Endothelial cell (in vitro differentiated cells): ENCODE measurements at regions not wholly inside any gene's neighbourhood (a gene's known extent, or its start where the extent isn't known, plus 50 kb on each side); places are given as distances from the start of the nearest gene placed in this dataset.

Source experiments
- DNase-seq: peaks from one replicate; pipeline ENCODE4 v3.0.0; 2021; ENCODE audit warnings: low spot score
- H3K27ac Mint-ChIP-seq: one replicate; pipeline ENCODE4 v1.8.0; 2021; ENCODE audit warnings: mixed read lengths, inconsistent platforms; ENCODE audit not compliant: unreplicated experiment
- H3K27me3 Mint-ChIP-seq: one replicate; pipeline ENCODE4 v1.8.0; 2021; ENCODE audit warnings: mild to moderate bottlenecking, moderate library complexity, mixed read lengths, inconsistent platforms; ENCODE audit not compliant: unreplicated experiment
- H3K36me3 Mint-ChIP-seq: one replicate; pipeline ENCODE4 v1.8.0; 2021; ENCODE audit warnings: mild to moderate bottlenecking, low read depth, mixed read lengths, inconsistent platforms; ENCODE audit not compliant: unreplicated experiment
- H3K4me1 Mint-ChIP-seq: one replicate; pipeline ENCODE4 v1.8.0; 2021; ENCODE audit warnings: mild to moderate bottlenecking, mixed read lengths, inconsistent platforms; ENCODE audit not compliant: unreplicated experiment
- H3K4me3 Mint-ChIP-seq: one replicate; pipeline ENCODE4 v1.8.0; 2021; ENCODE audit warnings: mild to moderate bottlenecking, mixed read lengths, inconsistent platforms; ENCODE audit not compliant: unreplicated experiment
- H3K9me3 Mint-ChIP-seq: one replicate; pipeline ENCODE4 v1.8.0; 2021; ENCODE audit warnings: mixed read lengths, inconsistent platforms; ENCODE audit not compliant: unreplicated experiment
- TF ChIP-seq, protein P1 (sequence below): fragments of 200-600 bp; sonication (generic); IDR thresholded peaks from one replicate; pipeline ENCODE4 v1.5.0; 2021; ENCODE audit warnings: antibody characterized with exemption; ENCODE audit not compliant: unreplicated experiment

DNA sequence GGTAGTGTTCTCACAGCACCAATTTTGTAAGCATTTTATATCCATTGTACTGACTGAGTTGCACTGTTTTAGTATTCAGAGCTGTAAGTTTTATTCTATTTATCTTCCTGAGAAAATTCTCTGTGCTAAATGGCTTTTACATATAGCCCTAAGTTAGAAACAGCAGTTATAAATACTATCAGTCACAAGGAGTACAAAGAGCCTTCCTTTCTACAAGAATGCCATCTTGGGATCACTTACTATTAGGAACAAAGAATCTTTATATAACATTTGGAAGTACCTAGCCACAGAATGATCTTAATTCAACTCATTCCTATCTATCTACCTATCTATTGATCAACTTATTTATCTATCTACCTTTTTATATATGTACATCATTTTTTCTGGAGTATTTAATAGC is 423.9 kb upstream of the RGS18 start:
- Mint-ChIP-seq H3K4me3 (no peak overlapping the region), H3K36me3 (no peaks in the 10 kb centered on the region), H3K27ac (no peak overlapping the region), H3K9me3 (no peaks in the 10 kb centered on the region), H3K4me1 (no peaks in the 10 kb centered on the region), H3K27me3 (peaks cover 8% of the 10 kb centered on the region)
- TF ChIP-seq, protein P1, sequence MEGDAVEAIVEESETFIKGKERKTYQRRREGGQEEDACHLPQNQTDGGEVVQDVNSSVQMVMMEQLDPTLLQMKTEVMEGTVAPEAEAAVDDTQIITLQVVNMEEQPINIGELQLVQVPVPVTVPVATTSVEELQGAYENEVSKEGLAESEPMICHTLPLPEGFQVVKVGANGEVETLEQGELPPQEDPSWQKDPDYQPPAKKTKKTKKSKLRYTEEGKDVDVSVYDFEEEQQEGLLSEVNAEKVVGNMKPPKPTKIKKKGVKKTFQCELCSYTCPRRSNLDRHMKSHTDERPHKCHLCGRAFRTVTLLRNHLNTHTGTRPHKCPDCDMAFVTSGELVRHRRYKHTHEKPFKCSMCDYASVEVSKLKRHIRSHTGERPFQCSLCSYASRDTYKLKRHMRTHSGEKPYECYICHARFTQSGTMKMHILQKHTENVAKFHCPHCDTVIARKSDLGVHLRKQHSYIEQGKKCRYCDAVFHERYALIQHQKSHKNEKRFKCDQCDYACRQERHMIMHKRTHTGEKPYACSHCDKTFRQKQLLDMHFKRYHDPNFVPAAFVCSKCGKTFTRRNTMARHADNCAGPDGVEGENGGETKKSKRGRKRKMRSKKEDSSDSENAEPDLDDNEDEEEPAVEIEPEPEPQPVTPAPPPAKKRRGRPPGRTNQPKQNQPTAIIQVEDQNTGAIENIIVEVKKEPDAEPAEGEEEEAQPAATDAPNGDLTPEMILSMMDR, result no peak
- DNase-seq, result no peak

DNA sequence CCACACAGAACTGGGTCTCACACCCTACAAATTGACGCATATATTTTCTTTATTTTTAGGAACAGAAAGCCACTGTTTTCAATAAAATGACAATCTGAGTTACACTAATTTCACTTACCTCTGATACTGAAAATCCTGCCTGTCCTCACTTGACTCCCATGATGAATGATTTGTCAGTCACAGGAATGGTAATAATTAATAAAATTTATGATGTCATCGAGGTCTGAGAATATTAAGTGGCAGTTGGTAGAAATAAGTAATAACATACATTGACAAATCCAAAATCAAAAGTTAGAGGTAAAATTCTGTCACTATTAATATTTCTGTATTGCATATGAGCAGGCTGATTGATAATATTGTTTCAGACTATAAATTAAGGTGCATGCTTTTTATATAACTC is 418.7 kb upstream of the RGS18 start:
- DNase-seq, result no peak
- no peaks in the 10 kb centered on the region for H3K36me3 Mint-ChIP-seq
- no peaks in the 10 kb centered on the region for H3K9me3 Mint-ChIP-seq
- H3K4me3 Mint-ChIP-seq, result no peak overlapping the region
- H3K27ac Mint-ChIP-seq, result no peak overlapping the region
- TF ChIP-seq, protein P1, result no peak
- peaks cover 5% of the 10 kb centered on the region for H3K4me1 Mint-ChIP-seq
- H3K27me3 Mint-ChIP-seq, result no peaks in the 10 kb centered on the region

DNA sequence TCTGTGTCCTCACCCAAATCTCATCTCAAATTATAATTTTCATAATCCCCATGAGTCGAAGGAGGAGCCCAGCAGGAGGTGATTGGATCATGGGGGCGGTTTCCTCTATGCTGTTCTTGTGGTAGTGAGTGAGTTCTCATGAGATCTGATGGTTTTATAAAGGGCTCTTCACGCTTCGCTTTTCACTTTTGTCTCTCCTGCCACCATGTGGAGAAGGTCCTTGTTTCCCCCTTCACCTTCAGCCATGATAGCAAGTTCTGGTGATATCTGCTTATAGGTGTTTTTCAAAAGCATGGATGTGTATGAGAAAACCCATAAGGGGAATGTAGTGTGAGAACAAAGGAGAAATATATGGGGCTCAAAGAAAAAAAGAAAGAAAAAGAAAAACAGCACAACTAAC is 405.9 kb upstream of the RGS18 start:
- H3K27me3 Mint-ChIP-seq, result no peaks in the 10 kb centered on the region
- DNase-seq, result no peak
- no peaks in the 10 kb centered on the region for H3K4me1 Mint-ChIP-seq
- no peak overlapping the region for H3K27ac Mint-ChIP-seq
- no peaks in the 10 kb centered on the region for H3K9me3 Mint-ChIP-seq
- no peaks in the 10 kb centered on the region for H3K36me3 Mint-ChIP-seq
- no peak overlapping the region for H3K4me3 Mint-ChIP-seq
- TF ChIP-seq, protein P1, result no peak

DNA sequence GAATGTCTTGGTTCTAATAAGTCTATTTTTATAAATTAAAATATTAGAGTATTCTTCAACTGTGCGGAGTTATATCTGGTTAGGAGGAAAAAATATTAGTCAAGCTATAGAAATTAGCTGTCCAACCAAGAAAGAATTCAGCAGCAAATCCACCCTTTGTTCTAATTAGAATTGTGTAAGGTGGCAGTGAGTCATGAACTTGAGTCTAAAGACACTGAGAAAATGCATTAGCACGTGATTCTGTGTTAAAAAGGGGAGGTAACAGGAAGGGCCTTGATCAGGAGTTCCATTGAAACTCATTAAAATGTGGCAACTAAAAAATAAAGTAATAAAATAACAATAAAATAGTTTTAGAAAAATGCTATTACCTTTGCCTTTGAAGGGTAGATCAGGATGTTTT is 398.2 kb upstream of the RGS18 start:
- DNase-seq, result no peak
- Mint-ChIP-seq H3K27ac (no peak overlapping the region), H3K4me1 (no peaks in the 10 kb centered on the region), H3K4me3 (no peak overlapping the region), H3K27me3 (no peaks in the 10 kb centered on the region), H3K36me3 (no peaks in the 10 kb centered on the region), H3K9me3 (no peaks in the 10 kb centered on the region)
- TF ChIP-seq, protein P1, result no peak

DNA sequence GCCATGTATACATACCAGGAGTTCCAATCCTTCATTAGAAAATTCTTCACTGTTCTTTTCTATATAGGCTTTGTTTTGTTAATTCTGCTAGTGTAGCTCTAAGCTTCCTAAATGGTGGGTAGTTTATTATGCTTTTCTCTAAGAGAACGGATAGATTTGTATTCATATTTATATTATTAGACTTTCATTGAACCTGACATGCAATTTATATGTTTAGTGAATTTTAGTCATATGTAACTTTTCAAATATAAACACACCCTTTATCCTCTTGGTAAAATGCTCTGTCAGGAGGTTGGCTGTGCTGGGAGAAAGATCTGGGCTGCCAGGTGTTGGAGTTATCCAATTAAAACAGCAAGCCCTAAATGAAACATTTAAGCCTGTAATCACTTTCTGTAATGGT is 369.7 kb upstream of the RGS18 start:
- H3K4me3 Mint-ChIP-seq, result no peak overlapping the region
- H3K9me3 Mint-ChIP-seq, result no peaks in the 10 kb centered on the region
- H3K27ac Mint-ChIP-seq, result no peak overlapping the region
- TF ChIP-seq, protein P1, result no peak
- no peak for DNase-seq
- H3K27me3 Mint-ChIP-seq, result no peaks in the 10 kb centered on the region
- no peaks in the 10 kb centered on the region for H3K36me3 Mint-ChIP-seq
- no peaks in the 10 kb centered on the region for H3K4me1 Mint-ChIP-seq
